ENCODE measurements at regions not wholly inside any gene's neighbourhood (a gene's known extent, or its start where the extent isn't known, plus 50 kb on each side); places are given as distances from the start of the nearest gene placed in this dataset.

GRCh38 chr15:96199111-96199510 lies 131.4 kb upstream of the NR2F2 start:
- TF ChIP-seq CTCF (IDR thresholded peaks at IDR 0.05) (no peak), POLR2A (IDR thresholded peaks at IDR 0.05) (no peak)
